ENCODE measurements at regions not wholly inside any gene's neighbourhood (a gene's known extent, or its start where the extent isn't known, plus 50 kb on each side); places are given as distances from the start of the nearest gene placed in this dataset.

GRCh38 chr4:156569535-156569934, 402.1 kb downstream of the PDGFC start:
- H3K27me3 ChIP-seq (replicated peaks in 2 of 5; ENCODE audit: control insufficient read depth in 4 of 5, insufficient read depth in 5 of 5, low read length in 4 of 5), result no peaks in the 10 kb centered on the region
- POLR2A ChIA-PET, result no interaction called here
- no peak for DNase-seq
- CTCF ChIA-PET, result no interaction called here
- no peak overlapping the region for H3K27ac ChIP-seq (ENCODE audit: insufficient read depth in 1 of 2, low read depth in 1 of 2, low read length in 2 of 2, poor library complexity in 1 of 2, severe bottlenecking in 2 of 2)
- H3K4me3 ChIP-seq (ENCODE audit: control insufficient read depth in 1 of 7, extremely low read depth in 1 of 7, insufficient read depth in 4 of 7, low read depth in 2 of 7, low read length in 6 of 7), result no peak overlapping the region
- peaks cover 0 to 1% (median 0%) of the 10 kb centered on the region in 5 experiments for H3K9me3 ChIP-seq (ENCODE audit: control extremely low read depth in 1 of 5, control insufficient read depth in 4 of 5, insufficient read depth in 2 of 5, low read depth in 1 of 5, low read length in 4 of 5)
- 100% methylated on average over 1 of the region's 2 CpGs for WGBS (ENCODE audit: insufficient coverage)
- H3K36me3 ChIP-seq (ENCODE audit: control insufficient read depth in 4 of 4, insufficient read depth in 4 of 4, low read length in 3 of 4), result no peaks in the 10 kb centered on the region
- H3K4me1 ChIP-seq (ENCODE audit: control extremely low read depth in 1 of 4, control insufficient read depth in 4 of 4, insufficient read depth in 4 of 4, low read length in 3 of 4), result no peaks in the 10 kb centered on the region

- peaks cover 0 to 1% (median 0%) of the 10 kb centered on the region in 5 experiments for H3K9me3 ChIP-seq (ENCODE audit: control extremely low read depth in 1 of 5, control insufficient read depth in 4 of 5, insufficient read depth in 2 of 5, low read depth in 1 of 5, low read length in 4 of 5)
- no peak overlapping the region for H3K27ac ChIP-seq (ENCODE audit: insufficient read depth in 1 of 2, low read depth in 1 of 2, low read length in 2 of 2, poor library complexity in 1 of 2, severe bottlenecking in 2 of 2)
- H3K4me3 ChIP-seq (ENCODE audit: control insufficient read depth in 1 of 7, extremely low read depth in 1 of 7, insufficient read depth in 4 of 7, low read depth in 2 of 7, low read length in 6 of 7), result no peak overlapping the region
- no peaks in the 10 kb centered on the region for H3K36me3 ChIP-seq (ENCODE audit: control insufficient read depth in 4 of 4, insufficient read depth in 4 of 4, low read length in 3 of 4)
- no peaks in the 10 kb centered on the region for H3K27me3 ChIP-seq (replicated peaks in 2 of 5; ENCODE audit: control insufficient read depth in 4 of 5, insufficient read depth in 5 of 5, low read length in 4 of 5)
- CTCF ChIA-PET, result no interaction called here
- H3K4me1 ChIP-seq (ENCODE audit: control extremely low read depth in 1 of 4, control insufficient read depth in 4 of 4, insufficient read depth in 4 of 4, low read length in 3 of 4), result no peaks in the 10 kb centered on the region
- 50% methylated on average over 2 of the region's 2 CpGs for WGBS (ENCODE audit: insufficient coverage)
- POLR2A ChIA-PET, result no interaction called here
- DNase-seq, result no peak
Observed at GRCh38 chr4:156568484-156568883, 403.1 kb downstream of the PDGFC start.

- POLR2A ChIA-PET, result no interaction called here
- DNase-seq, result no peak
- H3K36me3 ChIP-seq (ENCODE audit: control insufficient read depth in 4 of 4, insufficient read depth in 4 of 4, low read length in 3 of 4), result no peaks in the 10 kb centered on the region
- CTCF ChIA-PET, result no interaction called here
- peaks cover 0 to 1% (median 0%) of the 10 kb centered on the region in 5 experiments for H3K9me3 ChIP-seq (ENCODE audit: control extremely low read depth in 1 of 5, control insufficient read depth in 4 of 5, insufficient read depth in 2 of 5, low read depth in 1 of 5, low read length in 4 of 5)
- H3K27me3 ChIP-seq (replicated peaks in 2 of 5; ENCODE audit: control insufficient read depth in 4 of 5, insufficient read depth in 5 of 5, low read length in 4 of 5), result no peaks in the 10 kb centered on the region
- H3K4me3 ChIP-seq (ENCODE audit: control insufficient read depth in 1 of 7, extremely low read depth in 1 of 7, insufficient read depth in 4 of 7, low read depth in 2 of 7, low read length in 6 of 7), result no peak overlapping the region
- H3K27ac ChIP-seq (ENCODE audit: insufficient read depth in 1 of 2, low read depth in 1 of 2, low read length in 2 of 2, poor library complexity in 1 of 2, severe bottlenecking in 2 of 2), result no peak overlapping the region
- no peaks in the 10 kb centered on the region for H3K4me1 ChIP-seq (ENCODE audit: control extremely low read depth in 1 of 4, control insufficient read depth in 4 of 4, insufficient read depth in 4 of 4, low read length in 3 of 4)
- WGBS (ENCODE audit: insufficient coverage), result 100% methylated on average over 1 of the region's 4 CpGs
Observed at GRCh38 chr4:156568041-156568440, 403.6 kb downstream of the PDGFC start.

- no peaks in the 10 kb centered on the region for H3K27me3 ChIP-seq (replicated peaks in 2 of 5; ENCODE audit: control insufficient read depth in 4 of 5, insufficient read depth in 5 of 5, low read length in 4 of 5)
- H3K36me3 ChIP-seq (ENCODE audit: control insufficient read depth in 4 of 4, insufficient read depth in 4 of 4, low read length in 3 of 4), result no peaks in the 10 kb centered on the region
- 67% methylated on average over 1 of the region's 2 CpGs for WGBS (ENCODE audit: insufficient coverage)
- peak in 2 of 3 donors; percentile 22 to 28 for DNase-seq
- no peak overlapping the region for H3K27ac ChIP-seq (ENCODE audit: insufficient read depth in 1 of 2, low read depth in 1 of 2, low read length in 2 of 2, poor library complexity in 1 of 2, severe bottlenecking in 2 of 2)
- ChIA-PET CTCF (no interaction called here), POLR2A (no interaction called here)
- no peaks in the 10 kb centered on the region for H3K9me3 ChIP-seq (ENCODE audit: control extremely low read depth in 1 of 5, control insufficient read depth in 4 of 5, insufficient read depth in 2 of 5, low read depth in 1 of 5, low read length in 4 of 5)
- H3K4me1 ChIP-seq (ENCODE audit: control extremely low read depth in 1 of 4, control insufficient read depth in 4 of 4, insufficient read depth in 4 of 4, low read length in 3 of 4), result no peaks in the 10 kb centered on the region
- no peak overlapping the region for H3K4me3 ChIP-seq (ENCODE audit: control insufficient read depth in 1 of 7, extremely low read depth in 1 of 7, insufficient read depth in 4 of 7, low read depth in 2 of 7, low read length in 6 of 7)
Observed at GRCh38 chr4:156560701-156561100, 410.9 kb downstream of the PDGFC start.

- Histone ChIP-seq H3K9me3 (ENCODE audit: control extremely low read depth in 1 of 5, control insufficient read depth in 4 of 5, insufficient read depth in 2 of 5, low read depth in 1 of 5, low read length in 4 of 5) (peaks cover 0 to under 1% (median 0%) of the 10 kb centered on the region in 5 experiments), H3K27ac (ENCODE audit: insufficient read depth in 1 of 2, low read depth in 1 of 2, low read length in 2 of 2, poor library complexity in 1 of 2, severe bottlenecking in 2 of 2) (no peak overlapping the region), H3K4me3 (ENCODE audit: control insufficient read depth in 1 of 7, extremely low read depth in 1 of 7, insufficient read depth in 4 of 7, low read depth in 2 of 7, low read length in 6 of 7) (no peak overlapping the region), H3K36me3 (ENCODE audit: control insufficient read depth in 4 of 4, insufficient read depth in 4 of 4, low read length in 3 of 4) (no peaks in the 10 kb centered on the region), H3K4me1 (ENCODE audit: control extremely low read depth in 1 of 4, control insufficient read depth in 4 of 4, insufficient read depth in 4 of 4, low read length in 3 of 4) (no peaks in the 10 kb centered on the region), H3K27me3 (replicated peaks in 2 of 5; ENCODE audit: control insufficient read depth in 4 of 5, insufficient read depth in 5 of 5, low read length in 4 of 5) (no peaks in the 10 kb centered on the region)
- POLR2A ChIA-PET, result no interaction called here
- CTCF ChIA-PET, result no interaction called here
- 88% methylated on average over 2 of the region's 3 CpGs for WGBS (ENCODE audit: insufficient coverage)
- no peak for DNase-seq
Observed at GRCh38 chr4:156559346-156559745, 412.3 kb downstream of the PDGFC start.

- ChIA-PET CTCF (no interaction called here), POLR2A (no interaction called here)
- Histone ChIP-seq H3K27ac (ENCODE audit: insufficient read depth in 1 of 2, low read depth in 1 of 2, low read length in 2 of 2, poor library complexity in 1 of 2, severe bottlenecking in 2 of 2) (no peak overlapping the region), H3K9me3 (ENCODE audit: control extremely low read depth in 1 of 5, control insufficient read depth in 4 of 5, insufficient read depth in 2 of 5, low read depth in 1 of 5, low read length in 4 of 5) (peaks cover 0 to 2% (median 0%) of the 10 kb centered on the region in 5 experiments), H3K4me3 (ENCODE audit: control insufficient read depth in 1 of 7, extremely low read depth in 1 of 7, insufficient read depth in 4 of 7, low read depth in 2 of 7, low read length in 6 of 7) (no peak overlapping the region), H3K4me1 (ENCODE audit: control extremely low read depth in 1 of 4, control insufficient read depth in 4 of 4, insufficient read depth in 4 of 4, low read length in 3 of 4) (no peaks in the 10 kb centered on the region), H3K36me3 (ENCODE audit: control insufficient read depth in 4 of 4, insufficient read depth in 4 of 4, low read length in 3 of 4) (no peaks in the 10 kb centered on the region), H3K27me3 (replicated peaks in 2 of 5; ENCODE audit: control insufficient read depth in 4 of 5, insufficient read depth in 5 of 5, low read length in 4 of 5) (no peaks in the 10 kb centered on the region)
- 96% methylated on average over 7 of the region's 7 CpGs for WGBS (ENCODE audit: insufficient coverage)
- DNase-seq, result no peak
Observed at GRCh38 chr4:156558373-156559025, 413.1 kb downstream of the PDGFC start.

GRCh38 chr4:156557920-156558319, 413.7 kb downstream of the PDGFC start:
- Histone ChIP-seq H3K4me3 (ENCODE audit: control insufficient read depth in 1 of 7, extremely low read depth in 1 of 7, insufficient read depth in 4 of 7, low read depth in 2 of 7, low read length in 6 of 7) (no peak overlapping the region), H3K9me3 (ENCODE audit: control extremely low read depth in 1 of 5, control insufficient read depth in 4 of 5, insufficient read depth in 2 of 5, low read depth in 1 of 5, low read length in 4 of 5) (peaks cover 0 to 2% (median 0%) of the 10 kb centered on the region in 5 experiments), H3K27me3 (replicated peaks in 2 of 5; ENCODE audit: control insufficient read depth in 4 of 5, insufficient read depth in 5 of 5, low read length in 4 of 5) (no peaks in the 10 kb centered on the region), H3K36me3 (ENCODE audit: control insufficient read depth in 4 of 4, insufficient read depth in 4 of 4, low read length in 3 of 4) (no peaks in the 10 kb centered on the region), H3K4me1 (ENCODE audit: control extremely low read depth in 1 of 4, control insufficient read depth in 4 of 4, insufficient read depth in 4 of 4, low read length in 3 of 4) (no peaks in the 10 kb centered on the region), H3K27ac (ENCODE audit: insufficient read depth in 1 of 2, low read depth in 1 of 2, low read length in 2 of 2, poor library complexity in 1 of 2, severe bottlenecking in 2 of 2) (no peak overlapping the region)
- DNase-seq, result no peak
- POLR2A ChIA-PET, result no interaction called here
- 100% methylated on average over 3 of the region's 3 CpGs for WGBS (ENCODE audit: insufficient coverage)
- CTCF ChIA-PET, result no interaction called here
